Inferior parietal cortex (tissue), 1 donor: ENCODE measurements at regions not wholly inside any gene's neighbourhood (a gene's known extent, or its start where the extent isn't known, plus 50 kb on each side); places are given as distances from the start of the nearest gene placed in this dataset.

ENCODE experiments used
- DNase-seq: peaks from one replicate; pipeline ENCODE4 v3.0.0-alpha.2; 2016; ENCODE audit errors: extremely low spot score

GRCh38 chr7:68537774-68538071 is 1060.6 kb upstream of the AUTS2 start:
- no peak for DNase-seq

GRCh38 chr7:68542831-68543230 is 1055.4 kb upstream of the AUTS2 start:
- no peak for DNase-seq

GRCh38 chr7:68544851-68545250 is 1053.4 kb upstream of the AUTS2 start:
- DNase-seq: no peak

GRCh38 chr7:68547181-68547580 is 1051.1 kb upstream of the AUTS2 start:
- DNase-seq: no peak

- no peak for DNase-seq
Measured at GRCh38 chr7:68547799-68548198, 1050.5 kb upstream of the AUTS2 start.

GRCh38 chr7:68550027-68550426 is 1048.2 kb upstream of the AUTS2 start:
- DNase-seq: no peak

GRCh38 chr7:68550635-68551034 is 1047.6 kb upstream of the AUTS2 start:
- no peak for DNase-seq

- no peak for DNase-seq
Measured at GRCh38 chr7:68556537-68556936, 1041.7 kb upstream of the AUTS2 start.

GRCh38 chr7:68559518-68559917 is 1038.8 kb upstream of the AUTS2 start:
- no peak for DNase-seq

- no peak for DNase-seq
Measured at GRCh38 chr7:68562323-68562899, 1035.9 kb upstream of the AUTS2 start.

- DNase-seq: no peak
Measured at GRCh38 chr7:68564306-68565135, 1033.8 kb upstream of the AUTS2 start.

- no peak for DNase-seq
Measured at GRCh38 chr7:68571286-68571685, 1027.0 kb upstream of the AUTS2 start.

GRCh38 chr7:68573271-68574005 is 1024.8 kb upstream of the AUTS2 start:
- peak; percentile 8 for DNase-seq

GRCh38 chr7:68576366-68576765 is 1021.9 kb upstream of the AUTS2 start:
- no peak for DNase-seq

- DNase-seq: no peak
Measured at GRCh38 chr7:68581417-68581816, 1016.9 kb upstream of the AUTS2 start.

- no peak for DNase-seq
Measured at GRCh38 chr7:68587599-68587998, 1010.7 kb upstream of the AUTS2 start.

- no peak for DNase-seq
Measured at GRCh38 chr7:68601826-68602225, 996.4 kb upstream of the AUTS2 start.

GRCh38 chr7:68604541-68604940 is 993.7 kb upstream of the AUTS2 start:
- no peak for DNase-seq

GRCh38 chr7:68610701-68611100 is 987.6 kb upstream of the AUTS2 start:
- DNase-seq: no peak

- no peak for DNase-seq
Measured at GRCh38 chr7:68613405-68613804, 984.9 kb upstream of the AUTS2 start.

GRCh38 chr7:68613897-68614296 is 984.4 kb upstream of the AUTS2 start:
- DNase-seq: no peak

- DNase-seq: peak; percentile 19
Measured at GRCh38 chr7:68619526-68619925, 978.7 kb upstream of the AUTS2 start.

- DNase-seq: no peak
Measured at GRCh38 chr7:68622500-68622899, 975.8 kb upstream of the AUTS2 start.
